ENCODE measurements at regions not wholly inside any gene's neighbourhood (a gene's known extent, or its start where the extent isn't known, plus 50 kb on each side); places are given as distances from the start of the nearest gene placed in this dataset.

- TF ChIP-seq POLR2AphosphoS5 (IDR thresholded peaks at IDR 0.05; ENCODE audit: low read depth, low read length) (no peak), REST (IDR thresholded peaks at IDR 0.05; ENCODE audit: insufficient read depth in 1 of 2, low read depth in 2 of 2, low read length in 1 of 2) (no peak), SIN3A (IDR thresholded peaks at IDR 0.05; ENCODE audit: borderline replicate concordance, insufficient read depth, low read depth, low read length) (no peak)
- TF ChIP-seq, protein P1, sequence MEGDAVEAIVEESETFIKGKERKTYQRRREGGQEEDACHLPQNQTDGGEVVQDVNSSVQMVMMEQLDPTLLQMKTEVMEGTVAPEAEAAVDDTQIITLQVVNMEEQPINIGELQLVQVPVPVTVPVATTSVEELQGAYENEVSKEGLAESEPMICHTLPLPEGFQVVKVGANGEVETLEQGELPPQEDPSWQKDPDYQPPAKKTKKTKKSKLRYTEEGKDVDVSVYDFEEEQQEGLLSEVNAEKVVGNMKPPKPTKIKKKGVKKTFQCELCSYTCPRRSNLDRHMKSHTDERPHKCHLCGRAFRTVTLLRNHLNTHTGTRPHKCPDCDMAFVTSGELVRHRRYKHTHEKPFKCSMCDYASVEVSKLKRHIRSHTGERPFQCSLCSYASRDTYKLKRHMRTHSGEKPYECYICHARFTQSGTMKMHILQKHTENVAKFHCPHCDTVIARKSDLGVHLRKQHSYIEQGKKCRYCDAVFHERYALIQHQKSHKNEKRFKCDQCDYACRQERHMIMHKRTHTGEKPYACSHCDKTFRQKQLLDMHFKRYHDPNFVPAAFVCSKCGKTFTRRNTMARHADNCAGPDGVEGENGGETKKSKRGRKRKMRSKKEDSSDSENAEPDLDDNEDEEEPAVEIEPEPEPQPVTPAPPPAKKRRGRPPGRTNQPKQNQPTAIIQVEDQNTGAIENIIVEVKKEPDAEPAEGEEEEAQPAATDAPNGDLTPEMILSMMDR (IDR thresholded peaks at IDR 0.05), result no peak
These were observed 341.9 kb downstream of the TMEM167A start for GRCh38 chr5:82735160-82735789.
